Tibial nerve (tissue), 4 donors: ENCODE measurements at regions not wholly inside any gene's neighbourhood (a gene's known extent, or its start where the extent isn't known, plus 50 kb on each side); places are given as distances from the start of the nearest gene placed in this dataset.

ENCODE experiments used
- EP300 ChIP-seq, 2 donors: sonication (generic); formaldehyde crosslinking; IDR thresholded peaks; one replicate each; pipeline ENCODE4 v1.6.1; 2017; ENCODE audit warnings: antibody characterized with exemption in 2 of 2, mild to moderate bottlenecking in 1 of 2
- POLR2A ChIP-seq, 2 donors: fragments of 450-650 bp; IDR thresholded peaks; one replicate each; pipeline ENCODE4 v1.6.1; 2017; ENCODE audit warnings: antibody characterized with exemption in 2 of 2, mild to moderate bottlenecking in 2 of 2, moderate library complexity in 2 of 2
- TF ChIP-seq, protein P1 (sequence below), 5 experiments: fragments of 200-600 bp in 3 of 5; fragments of 450-650 bp in 2 of 5; sonication (generic) in 3 of 5; IDR thresholded peaks; one replicate each; pipeline ENCODE4 v1.5.1; 2016 to 2019; ENCODE audit warnings: antibody characterized with exemption in 5 of 5, mild to moderate bottlenecking in 3 of 5, moderate library complexity in 2 of 5

DNA sequence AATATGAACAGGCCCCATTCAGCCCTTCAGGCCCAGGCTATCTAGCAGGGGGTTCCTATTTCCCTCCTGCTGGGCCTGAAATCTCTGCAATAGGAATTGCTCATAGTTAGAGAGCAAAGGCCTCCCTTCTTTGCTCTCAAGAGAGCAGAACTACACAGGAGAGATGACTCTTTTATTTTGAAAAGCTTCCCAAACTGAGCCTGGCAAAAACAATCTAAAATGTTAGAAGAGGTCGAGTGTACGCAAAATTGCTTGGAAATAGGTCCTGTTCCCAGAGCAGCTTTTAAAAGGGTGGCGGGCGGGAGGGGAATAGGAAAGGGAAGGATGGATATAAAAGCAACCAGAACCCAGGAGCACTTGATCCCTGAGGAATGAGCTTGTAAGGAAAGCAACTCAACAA is 68.4 kb upstream of the APCDD1 start:
- TF ChIP-seq, protein P1, sequence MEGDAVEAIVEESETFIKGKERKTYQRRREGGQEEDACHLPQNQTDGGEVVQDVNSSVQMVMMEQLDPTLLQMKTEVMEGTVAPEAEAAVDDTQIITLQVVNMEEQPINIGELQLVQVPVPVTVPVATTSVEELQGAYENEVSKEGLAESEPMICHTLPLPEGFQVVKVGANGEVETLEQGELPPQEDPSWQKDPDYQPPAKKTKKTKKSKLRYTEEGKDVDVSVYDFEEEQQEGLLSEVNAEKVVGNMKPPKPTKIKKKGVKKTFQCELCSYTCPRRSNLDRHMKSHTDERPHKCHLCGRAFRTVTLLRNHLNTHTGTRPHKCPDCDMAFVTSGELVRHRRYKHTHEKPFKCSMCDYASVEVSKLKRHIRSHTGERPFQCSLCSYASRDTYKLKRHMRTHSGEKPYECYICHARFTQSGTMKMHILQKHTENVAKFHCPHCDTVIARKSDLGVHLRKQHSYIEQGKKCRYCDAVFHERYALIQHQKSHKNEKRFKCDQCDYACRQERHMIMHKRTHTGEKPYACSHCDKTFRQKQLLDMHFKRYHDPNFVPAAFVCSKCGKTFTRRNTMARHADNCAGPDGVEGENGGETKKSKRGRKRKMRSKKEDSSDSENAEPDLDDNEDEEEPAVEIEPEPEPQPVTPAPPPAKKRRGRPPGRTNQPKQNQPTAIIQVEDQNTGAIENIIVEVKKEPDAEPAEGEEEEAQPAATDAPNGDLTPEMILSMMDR (IDR thresholded peaks at IDR 0.05) = no peak
- no peak for TF ChIP-seq POLR2A (IDR thresholded peaks at IDR 0.05)
- no peak for TF ChIP-seq EP300 (IDR thresholded peaks at IDR 0.05)
